HG02678 (cell line): ENCODE measurements at regions not wholly inside any gene's neighbourhood (a gene's known extent, or its start where the extent isn't known, plus 50 kb on each side); places are given as distances from the start of the nearest gene placed in this dataset.

ENCODE experiments used
- ATAC-seq: cut with Tn5 transposase; IDR thresholded peaks from one replicate; pipeline ENCODE4 v1.9.1; 2021; ENCODE audit warnings: mild to moderate bottlenecking, moderate library complexity; ENCODE audit not compliant: unreplicated experiment

DNA sequence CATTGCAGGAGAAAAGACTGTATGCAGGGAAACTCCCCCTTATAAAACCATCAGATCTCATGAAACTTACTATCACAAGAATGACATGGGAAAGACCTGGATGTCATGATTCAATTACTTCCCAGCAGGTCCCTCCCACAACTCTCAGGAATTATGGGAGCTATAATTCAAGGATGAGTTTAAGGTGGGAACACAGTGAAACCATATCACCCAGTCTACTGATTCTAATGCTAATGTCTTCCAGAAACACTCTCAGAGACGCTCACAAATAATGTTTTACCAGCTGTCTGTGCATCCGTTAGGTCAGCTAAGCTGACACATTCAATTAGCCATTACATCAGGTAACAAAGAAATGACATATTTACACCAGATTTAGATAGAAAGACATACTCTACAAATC, 637.9 kb downstream of the NLGN4Y start:
- ATAC-seq, result no peak

DNA sequence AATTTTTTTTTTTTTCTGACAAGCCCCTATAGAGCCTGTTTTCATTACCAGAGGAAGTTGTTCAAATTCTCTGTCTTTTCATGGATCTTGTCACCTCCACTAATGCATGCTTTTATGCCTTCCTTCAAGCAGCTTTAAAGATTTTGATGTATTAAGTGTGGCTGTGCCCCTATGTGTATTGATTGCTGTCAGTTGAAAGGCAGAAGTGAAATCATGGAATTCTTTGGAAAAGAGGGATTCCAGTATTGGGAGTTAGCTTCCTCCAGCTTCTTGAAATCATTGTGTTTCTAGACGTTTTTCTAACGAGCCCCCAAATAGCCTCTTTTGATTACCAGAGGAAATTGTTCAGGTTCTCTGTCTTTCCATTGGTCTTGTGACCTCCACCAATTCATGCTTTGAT, 655.6 kb downstream of the NLGN4Y start:
- ATAC-seq, result no peak

DNA sequence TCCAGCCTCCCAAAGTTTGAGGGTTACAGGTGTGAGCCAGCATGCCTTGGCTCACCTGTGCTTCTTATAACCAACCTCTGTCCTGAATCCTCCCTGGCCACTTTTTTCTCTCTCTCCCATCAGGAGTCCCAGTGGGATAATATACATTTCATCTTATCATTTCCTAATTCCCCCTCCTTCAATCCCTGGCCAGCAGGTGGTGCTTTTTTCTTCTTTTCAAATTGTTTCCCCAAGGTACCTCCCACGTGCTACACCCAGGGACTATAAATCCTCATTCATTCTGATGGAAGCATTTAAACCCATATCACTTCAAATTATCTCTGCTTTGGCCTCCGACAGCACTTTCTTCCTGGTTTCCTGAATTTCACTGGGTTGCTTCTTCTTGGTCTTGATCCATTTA, 704.7 kb downstream of the NLGN4Y start:
- no peak for ATAC-seq

DNA sequence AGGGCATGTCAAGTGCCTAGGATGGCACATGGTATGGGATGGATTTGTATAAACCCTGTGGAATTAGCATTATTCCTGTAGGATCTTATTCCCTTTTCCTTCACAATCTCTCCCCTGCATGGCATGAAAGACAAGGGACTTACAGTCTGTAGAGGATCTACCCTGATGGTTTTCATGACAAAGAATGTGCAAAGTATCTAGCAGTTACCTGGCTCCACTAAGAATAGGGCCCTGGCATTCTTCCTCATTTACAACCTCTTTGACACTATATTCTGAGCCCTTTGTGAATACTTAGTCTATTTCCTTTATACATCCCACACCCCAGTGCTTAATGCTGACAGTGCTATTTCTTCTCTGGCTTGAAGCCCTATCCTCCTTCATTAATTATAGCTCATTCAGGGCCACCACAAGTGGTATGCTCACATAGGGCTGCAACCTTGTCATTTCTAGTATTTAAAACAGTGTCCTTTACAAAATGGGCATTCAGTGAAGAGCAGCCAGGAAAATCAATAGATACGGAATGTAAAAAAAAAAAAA, 715.3 kb downstream of the NLGN4Y start:
- ATAC-seq, result no peak

DNA sequence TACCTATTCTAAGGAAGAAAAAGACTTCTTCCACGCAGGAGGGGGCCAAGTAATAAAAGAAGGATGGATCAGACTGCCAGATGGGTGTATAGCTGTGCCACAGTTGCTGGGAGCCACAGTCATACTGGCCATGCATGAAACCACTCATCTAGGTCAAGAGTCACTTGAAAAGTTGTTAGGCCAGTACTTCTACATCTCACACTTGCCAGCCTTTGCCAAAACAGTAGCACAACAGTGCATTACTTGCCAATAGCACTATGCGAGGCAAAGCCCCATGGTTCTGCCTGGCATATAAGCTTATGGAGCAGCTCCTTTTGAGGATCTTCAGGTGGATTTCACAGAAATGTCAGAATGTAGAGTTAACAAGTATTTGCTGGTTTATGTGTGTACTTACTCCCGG, 735.0 kb downstream of the NLGN4Y start:
- ATAC-seq, result no peak

DNA sequence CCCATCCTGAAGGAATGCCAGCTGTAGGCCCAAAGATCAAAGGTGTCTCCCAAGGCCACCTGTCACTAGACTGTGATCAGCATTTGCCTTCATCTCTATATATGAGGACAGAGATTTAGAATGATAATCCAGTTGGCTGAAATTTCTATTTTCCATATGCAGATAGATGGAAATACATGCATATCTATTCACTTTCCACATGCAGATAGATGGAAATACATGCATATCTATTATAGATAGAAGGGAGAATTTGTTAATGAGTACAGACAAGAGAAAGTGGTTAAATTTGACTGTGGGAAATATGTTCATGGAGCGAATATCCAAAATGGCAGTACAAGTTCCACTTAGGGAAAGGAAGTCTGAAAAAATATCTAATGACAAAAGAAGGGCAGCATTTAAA, 762.2 kb downstream of the NLGN4Y start:
- no peak for ATAC-seq

DNA sequence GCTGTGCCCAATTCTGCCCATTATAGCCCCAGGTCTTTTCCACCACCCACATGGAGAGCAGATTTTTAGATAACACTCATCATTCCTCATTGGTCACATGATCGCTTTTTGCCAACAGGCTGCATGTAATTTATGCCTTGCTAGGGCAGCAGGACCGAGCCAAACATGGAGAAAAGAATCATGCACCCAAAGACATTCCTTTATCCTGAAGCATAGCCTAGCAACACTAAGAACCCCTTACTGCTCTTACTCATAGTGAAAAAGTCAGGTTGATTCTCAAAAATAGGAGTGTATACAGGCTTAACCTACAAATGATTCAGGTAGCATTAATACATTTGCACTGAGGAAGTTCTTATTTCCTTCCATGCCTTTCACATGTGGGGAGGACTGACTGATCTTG, 765.5 kb downstream of the NLGN4Y start:
- ATAC-seq, result no peak

DNA sequence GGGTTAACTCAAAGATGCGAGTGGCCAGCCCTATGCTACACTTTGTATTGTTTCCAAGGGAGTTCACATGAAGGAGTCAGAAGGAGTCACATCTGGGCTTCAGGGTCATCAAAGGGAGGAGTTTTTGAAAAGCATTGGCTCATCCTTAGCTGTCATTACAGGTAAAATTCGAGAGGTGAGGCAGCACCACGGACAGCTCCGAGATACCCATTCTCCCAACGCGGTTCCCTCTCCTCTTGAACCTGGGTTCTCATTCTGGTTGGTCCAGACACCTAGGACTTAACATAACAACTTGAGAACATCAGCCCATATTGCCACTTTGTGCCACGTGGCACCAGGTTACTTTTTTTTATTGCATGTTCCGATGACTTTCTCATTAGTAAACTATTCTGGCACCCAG, 768.6 kb downstream of the NLGN4Y start:
- no peak for ATAC-seq

DNA sequence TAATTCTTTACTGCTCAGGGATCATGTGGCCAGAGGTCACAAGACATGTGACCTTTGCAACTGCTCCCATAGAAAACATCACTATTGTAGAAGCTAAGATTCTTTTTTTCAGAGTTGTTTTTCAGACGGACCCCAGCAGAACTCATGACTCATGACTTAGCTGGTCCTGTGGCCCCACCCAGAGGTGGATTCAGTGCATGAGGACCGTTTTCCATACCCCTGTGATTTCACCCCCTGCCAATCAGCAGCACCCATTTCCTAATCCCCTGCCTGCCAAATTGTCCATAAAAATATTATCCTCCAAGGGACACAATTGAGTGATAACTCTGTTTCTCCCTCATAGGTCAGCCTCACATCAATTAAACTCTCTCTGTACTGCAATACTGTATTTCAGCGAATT, 777.5 kb downstream of the NLGN4Y start:
- no peak for ATAC-seq

DNA sequence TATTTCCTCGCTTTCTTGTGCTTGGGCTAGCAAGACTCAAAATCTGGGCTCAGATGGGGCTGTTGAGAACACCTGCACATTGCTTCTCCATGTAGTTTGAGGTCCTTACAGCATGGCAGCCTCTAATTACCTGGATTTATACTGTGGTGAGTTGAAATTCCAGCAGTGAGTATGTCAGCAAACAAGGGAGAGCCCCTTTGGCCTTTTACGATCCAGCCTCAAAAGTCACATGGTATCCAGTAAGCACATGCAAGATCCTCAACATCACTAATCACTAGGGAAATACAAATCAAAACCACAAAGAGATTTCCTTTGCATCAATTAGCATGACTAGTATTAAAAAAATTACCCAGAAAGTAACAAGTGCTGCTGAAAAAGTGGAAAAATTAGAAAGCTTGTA, 787.8 kb downstream of the NLGN4Y start:
- no peak for ATAC-seq

DNA sequence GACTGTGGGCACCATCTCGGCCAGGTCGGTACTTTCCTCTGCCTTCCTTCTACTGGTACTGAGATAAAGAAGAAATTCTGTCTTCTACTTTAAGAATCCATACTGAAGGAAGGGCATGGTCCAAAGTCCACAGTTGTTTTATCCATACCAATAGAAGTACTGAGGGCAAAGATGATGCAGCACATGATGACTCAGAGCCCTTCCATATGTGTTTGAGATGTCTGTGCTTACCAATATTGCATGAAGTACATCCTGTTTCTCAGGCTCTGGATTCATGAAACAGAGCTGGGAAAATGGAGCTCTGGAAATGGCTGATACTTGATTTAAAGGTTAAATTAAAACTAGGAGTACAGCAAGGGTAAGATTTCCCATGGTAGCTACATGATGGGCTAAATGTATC, 799.9 kb downstream of the NLGN4Y start:
- no peak for ATAC-seq

DNA sequence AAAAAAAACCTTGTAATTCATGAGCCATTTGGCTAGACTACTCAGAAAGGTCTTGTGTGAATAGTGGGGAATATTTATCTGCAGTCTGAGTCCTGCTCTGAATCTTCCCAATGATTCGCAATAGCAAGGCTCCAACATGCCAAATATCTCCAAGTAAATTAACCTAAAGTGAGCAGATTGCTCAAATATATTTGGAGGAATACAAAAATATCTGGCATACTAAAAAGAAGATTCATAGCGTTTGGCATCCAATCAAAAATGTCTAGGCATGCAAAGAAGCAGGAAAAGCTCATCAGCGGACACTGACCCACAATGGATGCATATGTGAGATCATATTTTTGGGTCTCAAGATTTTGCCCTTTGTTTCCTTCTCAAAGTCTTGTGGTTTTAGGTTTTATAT, 800.9 kb downstream of the NLGN4Y start:
- no peak for ATAC-seq

DNA sequence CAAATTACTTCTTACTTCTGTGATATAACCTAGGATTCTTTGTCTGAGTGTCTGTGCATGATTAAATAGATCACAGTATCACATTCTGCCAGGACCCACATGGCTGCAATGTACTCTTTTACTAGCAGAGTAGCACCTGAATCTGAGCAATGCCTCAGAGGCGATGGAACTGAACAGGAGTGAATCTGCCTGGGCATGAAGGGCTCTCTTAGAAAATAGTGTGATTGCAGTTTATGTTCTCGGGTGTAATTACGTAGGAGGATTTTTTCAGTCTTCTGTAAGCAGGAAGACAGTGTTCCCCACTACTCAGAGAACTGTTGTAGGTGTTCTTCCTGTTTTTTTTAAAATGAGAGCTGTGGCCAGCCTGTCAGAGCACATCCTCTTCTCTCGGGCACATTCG, 802.3 kb downstream of the NLGN4Y start:
- no peak for ATAC-seq

DNA sequence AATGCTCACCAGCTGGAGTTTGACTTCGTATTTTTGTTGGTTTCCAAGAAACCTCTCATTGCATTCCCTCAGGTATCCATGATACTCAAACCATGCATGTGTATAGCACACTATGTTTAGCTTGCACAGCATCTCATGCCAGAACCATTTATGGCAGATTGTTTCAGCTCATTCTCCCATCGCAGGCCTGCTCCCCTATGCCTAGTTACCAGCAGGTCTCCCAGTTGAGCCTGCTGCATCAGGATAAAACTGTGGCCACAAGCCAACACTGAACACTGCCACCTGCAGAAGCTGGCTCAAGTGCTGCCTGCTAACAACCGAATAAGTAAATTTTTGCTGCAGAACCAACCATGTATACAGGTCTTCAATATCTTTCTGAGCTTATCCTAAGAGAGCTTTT, 804.5 kb downstream of the NLGN4Y start:
- no peak for ATAC-seq

DNA sequence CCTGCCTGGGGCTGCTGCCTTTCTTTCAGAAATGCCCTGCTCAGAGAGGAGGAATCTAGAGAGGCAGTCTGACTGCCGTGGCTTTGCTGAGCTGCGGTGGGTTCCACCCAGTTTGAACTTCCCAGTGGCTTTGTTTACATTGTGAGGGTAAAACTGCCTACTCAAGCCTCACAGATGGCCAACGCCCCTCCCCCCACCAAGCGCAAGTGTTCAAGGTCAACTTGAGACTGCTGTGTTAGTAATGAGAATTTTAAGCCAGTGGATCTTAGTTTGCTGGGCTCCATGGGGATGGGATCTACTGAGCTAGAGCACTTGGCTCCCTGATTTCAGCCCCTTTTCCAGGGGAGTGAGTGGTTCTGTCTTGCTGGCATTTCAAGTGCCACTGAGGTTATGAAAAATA, 819.2 kb downstream of the NLGN4Y start:
- ATAC-seq, result no peak

DNA sequence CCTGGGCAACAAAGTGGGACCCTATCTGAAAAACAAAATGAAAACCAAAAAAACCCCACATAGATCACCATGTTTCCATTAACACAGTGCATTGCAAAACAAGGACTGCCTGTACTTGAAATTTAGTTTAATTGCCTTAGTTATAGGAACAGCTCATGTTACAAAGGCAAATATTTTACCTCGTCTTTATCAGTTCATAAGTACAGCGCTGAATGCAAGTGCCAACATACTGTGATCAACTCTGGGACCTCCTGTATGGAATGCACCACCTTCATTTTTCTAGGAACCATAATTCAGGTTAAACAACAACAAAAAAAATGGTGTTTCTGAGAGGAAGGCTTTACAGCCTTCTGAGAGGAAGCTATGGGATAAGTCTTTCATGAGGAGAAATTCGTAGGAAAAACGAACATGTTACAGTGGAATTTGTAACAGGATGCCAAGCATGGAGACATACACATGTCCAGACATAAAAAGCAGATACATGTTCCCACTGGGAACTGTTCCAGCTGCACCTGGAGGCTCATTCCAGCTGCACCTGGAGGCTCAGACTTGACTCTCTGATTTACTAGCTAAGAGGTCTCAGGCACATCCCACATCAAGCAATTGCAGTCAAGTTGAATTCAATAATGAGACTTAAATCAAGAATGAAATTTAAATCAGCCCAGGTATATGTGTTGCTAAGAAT, 821.3 kb downstream of the NLGN4Y start:
- no peak for ATAC-seq

DNA sequence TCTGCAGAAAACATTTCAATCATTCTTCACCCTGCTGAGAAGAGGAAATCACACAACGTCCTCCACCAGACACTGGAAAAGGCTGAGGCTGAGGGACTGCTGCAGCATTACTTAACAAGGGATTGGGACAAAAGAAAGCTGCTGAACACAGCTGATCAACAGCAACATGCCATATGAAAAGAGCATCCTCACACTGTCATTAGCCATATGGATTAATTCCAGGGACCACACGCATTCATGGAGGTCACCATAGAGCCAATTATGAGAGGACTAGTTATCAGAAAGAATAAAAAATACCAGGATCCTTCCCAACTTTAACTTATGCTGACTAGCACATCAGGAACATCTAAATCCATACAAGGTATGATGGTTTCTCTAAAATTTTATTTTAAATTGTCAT, 825.0 kb downstream of the NLGN4Y start:
- no peak for ATAC-seq

DNA sequence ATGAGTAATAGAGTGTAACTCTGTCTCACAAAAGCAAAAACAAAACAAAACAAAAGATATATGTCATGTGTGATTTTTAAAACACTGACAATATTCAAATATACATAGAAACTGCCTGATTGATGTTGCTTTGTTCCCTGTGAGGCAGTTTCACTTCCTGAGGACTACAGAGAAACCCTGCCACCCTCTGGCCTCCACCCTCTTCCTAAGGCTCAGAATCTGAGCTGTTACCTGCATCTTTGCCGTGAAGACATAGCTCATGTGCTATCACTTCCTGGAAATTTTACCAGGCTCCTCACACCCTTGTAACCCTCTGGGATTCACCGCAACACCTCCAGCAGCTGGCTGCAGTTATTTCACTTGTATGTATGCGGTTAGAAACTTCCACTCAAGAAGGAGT, 831.0 kb downstream of the NLGN4Y start:
- no peak for ATAC-seq

DNA sequence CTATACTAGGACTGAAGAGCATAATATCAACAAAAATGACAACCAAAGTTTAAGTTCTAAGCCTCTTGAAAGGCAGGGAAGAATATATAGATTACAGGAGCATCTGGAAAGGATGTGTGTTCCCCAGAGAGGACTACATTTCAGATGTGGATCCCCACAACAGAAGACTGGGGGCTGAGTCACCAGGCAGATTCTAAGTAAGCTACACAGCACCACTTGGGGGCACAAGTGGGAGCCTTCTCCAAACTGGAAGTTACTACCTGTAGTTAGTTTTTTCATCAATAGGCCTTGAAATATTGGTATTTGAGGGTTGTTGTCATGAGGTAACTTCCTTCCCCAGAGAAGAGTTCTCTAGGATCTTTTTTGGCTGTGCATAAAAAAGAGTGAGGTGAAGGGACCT, 836.1 kb downstream of the NLGN4Y start:
- no peak for ATAC-seq

DNA sequence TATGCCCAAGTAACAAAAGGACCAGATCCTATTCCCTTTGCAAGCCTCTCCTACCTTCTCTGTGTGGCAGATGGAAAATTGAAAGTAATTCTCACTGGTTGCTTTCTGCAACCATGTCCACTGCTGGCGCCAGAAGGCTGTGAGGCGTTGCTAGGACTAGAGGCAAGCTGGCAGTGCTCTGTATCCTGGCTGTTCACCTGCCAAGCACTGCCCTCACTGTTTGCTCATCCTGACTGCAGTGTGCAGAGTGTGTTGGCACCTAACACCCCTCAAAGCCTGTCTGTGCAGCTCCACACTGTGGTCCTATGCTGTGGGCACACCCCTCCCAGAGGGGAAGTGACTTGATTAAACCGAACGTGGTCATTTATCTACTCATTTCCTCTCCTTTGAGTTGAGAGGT, 840.7 kb downstream of the NLGN4Y start:
- no peak for ATAC-seq

DNA sequence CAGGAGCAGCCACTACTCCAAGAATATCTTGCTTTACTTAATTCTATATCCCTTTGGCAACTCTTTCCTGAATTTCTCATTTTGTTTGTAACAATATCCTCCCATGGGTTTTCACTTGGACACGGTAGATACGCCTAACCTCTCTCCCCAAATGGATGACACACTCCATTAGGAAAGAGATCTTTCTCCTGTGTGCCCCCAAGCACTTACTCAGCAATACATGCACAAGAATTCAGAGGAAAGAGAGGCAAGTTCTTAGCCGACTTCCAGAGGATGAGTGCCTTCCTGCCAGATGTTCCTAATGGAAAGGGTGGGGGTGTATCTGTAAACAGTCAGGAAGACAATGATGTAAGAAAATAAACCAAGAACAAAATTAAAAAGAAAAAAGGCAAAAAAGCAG, 844.5 kb downstream of the NLGN4Y start:
- no peak for ATAC-seq

DNA sequence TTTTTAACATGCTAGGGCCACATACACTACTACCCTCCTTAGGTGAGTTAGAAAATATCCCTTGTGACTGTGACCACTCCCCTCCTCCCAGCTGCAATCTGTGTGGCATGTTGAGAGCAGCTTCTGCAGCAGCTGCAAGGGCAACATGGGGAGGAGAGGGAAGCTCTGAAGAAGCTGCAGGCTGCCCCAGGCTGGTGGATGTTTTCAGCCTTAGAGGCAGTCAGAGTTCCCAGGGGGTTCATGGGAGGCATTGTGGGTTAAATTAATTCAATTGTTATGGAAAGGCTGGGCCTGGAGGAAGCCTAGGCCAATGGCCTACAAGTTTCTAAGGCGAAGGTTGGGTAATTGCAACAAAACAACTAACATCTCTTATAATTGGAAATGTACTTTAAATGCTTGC, 860.8 kb downstream of the NLGN4Y start:
- ATAC-seq, result no peak

DNA sequence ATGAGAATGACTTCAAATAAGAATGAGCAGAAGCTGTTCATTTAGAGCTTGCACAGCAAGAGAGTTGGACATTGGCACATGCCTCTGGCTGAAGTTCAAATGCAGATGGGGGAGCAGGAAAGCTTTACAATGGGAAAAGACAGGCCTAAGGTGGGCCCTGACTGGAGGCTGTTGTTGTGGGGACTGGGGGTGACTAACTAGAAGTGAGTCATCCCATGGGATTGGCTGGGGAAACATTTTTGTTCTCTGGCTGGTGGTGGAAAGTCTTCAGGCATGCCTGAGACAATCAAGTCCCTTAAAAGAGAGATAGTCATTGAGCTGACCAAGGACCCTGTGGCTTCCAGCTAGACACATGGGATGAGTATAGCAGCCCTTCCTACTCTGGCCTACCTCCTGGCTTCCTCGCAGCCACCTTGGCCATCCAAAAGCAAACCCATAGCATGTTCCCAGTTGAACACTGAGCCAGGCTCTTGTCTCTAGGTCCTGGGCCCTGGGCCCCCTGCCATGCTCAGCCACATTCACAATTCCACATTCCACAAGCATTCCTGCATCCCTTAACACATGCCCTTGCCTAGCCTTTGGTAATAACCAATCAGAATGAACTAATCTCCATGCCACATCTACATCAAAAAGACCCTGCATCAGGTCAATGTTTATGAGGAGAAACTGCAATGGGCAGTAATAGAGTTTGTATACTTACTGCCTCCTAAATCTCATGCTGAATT, 873.4 kb downstream of the NLGN4Y start:
- ATAC-seq, result no peak
